CD8-positive, alpha-beta memory T cell (primary cell): ENCODE measurements at regions not wholly inside any gene's neighbourhood (a gene's known extent, or its start where the extent isn't known, plus 50 kb on each side); places are given as distances from the start of the nearest gene placed in this dataset.

Source experiments
- CTCF ChIA-PET: fragments of 350-600 bp; sonication (Branson Sonifier 250); formaldehyde crosslinking; loops from one replicate; lab custom pipeline; 2021; ENCODE audit warnings: antibody characterized with exemption; lab: Charles Lee
- POLR2A ChIA-PET: fragments of 350-600 bp; sonication (Branson Sonifier 250); formaldehyde crosslinking; loops from one replicate; lab custom pipeline; 2021; ENCODE audit warnings: antibody characterized with exemption; lab: Charles Lee
- DNase-seq, 5 donors: peaks; one replicate each; pipeline versions ENCODE4 v3.0.0 to v3.0.0-alpha.2; 2020 to 2022; ENCODE audit warnings: mixed read lengths in 1 of 5
- H3K27ac ChIP-seq: one replicate; pipeline ENCODE4 v1.7.0; 2013; ENCODE audit warnings: low read depth, mild to moderate bottlenecking, low read length, moderate library complexity
- H3K27me3 ChIP-seq: 2 replicates; pipeline ENCODE4 v1.7.0; 2013; ENCODE audit warnings: low read length, mild to moderate bottlenecking; ENCODE audit not compliant: insufficient read depth, poor library complexity, severe bottlenecking
- H3K36me3 ChIP-seq: 2 replicates; pipeline ENCODE4 v1.7.0; 2013; ENCODE audit warnings: mild to moderate bottlenecking, low read length, moderate library complexity; ENCODE audit not compliant: insufficient read depth
- H3K4me1 ChIP-seq: 2 replicates; pipeline ENCODE4 v1.7.0; 2013; ENCODE audit warnings: mild to moderate bottlenecking, low read length, moderate library complexity; ENCODE audit not compliant: insufficient read depth
- H3K4me3 ChIP-seq: 2 replicates; pipeline ENCODE4 v1.7.0; 2013; ENCODE audit warnings: mild to moderate bottlenecking, low read length
- H3K9me3 ChIP-seq: 2 replicates; pipeline ENCODE4 v1.7.0; 2013; ENCODE audit warnings: mild to moderate bottlenecking, low read length
- H3K27ac Mint-ChIP-seq, 8 donors: one replicate each; pipeline ENCODE4 v1.8.0; 2020 to 2021; ENCODE audit warnings: mixed read lengths in 8 of 8, mild to moderate bottlenecking in 6 of 8, inconsistent platforms in 3 of 8, moderate library complexity in 3 of 8
- H3K27me3 Mint-ChIP-seq, 2 donors: one replicate each; pipeline ENCODE4 v1.8.0; 2020 to 2021; ENCODE audit warnings: mixed read lengths in 2 of 2, mild to moderate bottlenecking in 1 of 2, moderate library complexity in 1 of 2
- H3K36me3 Mint-ChIP-seq, 3 donors: one replicate each; pipeline ENCODE4 v1.8.0; 2020 to 2021; ENCODE audit warnings: mixed read lengths in 3 of 3, inconsistent platforms in 1 of 3, mild to moderate bottlenecking in 1 of 3
- H3K4me1 Mint-ChIP-seq, 3 donors: one replicate each; pipeline ENCODE4 v1.8.0; 2020 to 2021; ENCODE audit warnings: mixed read lengths in 3 of 3, inconsistent platforms in 1 of 3, mild to moderate bottlenecking in 1 of 3
- H3K4me3 Mint-ChIP-seq, 7 donors: one replicate each; pipeline ENCODE4 v1.8.0; 2020 to 2021; ENCODE audit warnings: mixed read lengths in 7 of 7, mild to moderate bottlenecking in 6 of 7, moderate library complexity in 4 of 7, inconsistent platforms in 2 of 7
- H3K9me3 Mint-ChIP-seq, 5 donors: one replicate each; pipeline ENCODE4 v1.8.0; 2020 to 2022; ENCODE audit warnings: mixed read lengths in 5 of 5, mild to moderate bottlenecking in 3 of 5, moderate library complexity in 2 of 5, inconsistent platforms in 1 of 5

DNA sequence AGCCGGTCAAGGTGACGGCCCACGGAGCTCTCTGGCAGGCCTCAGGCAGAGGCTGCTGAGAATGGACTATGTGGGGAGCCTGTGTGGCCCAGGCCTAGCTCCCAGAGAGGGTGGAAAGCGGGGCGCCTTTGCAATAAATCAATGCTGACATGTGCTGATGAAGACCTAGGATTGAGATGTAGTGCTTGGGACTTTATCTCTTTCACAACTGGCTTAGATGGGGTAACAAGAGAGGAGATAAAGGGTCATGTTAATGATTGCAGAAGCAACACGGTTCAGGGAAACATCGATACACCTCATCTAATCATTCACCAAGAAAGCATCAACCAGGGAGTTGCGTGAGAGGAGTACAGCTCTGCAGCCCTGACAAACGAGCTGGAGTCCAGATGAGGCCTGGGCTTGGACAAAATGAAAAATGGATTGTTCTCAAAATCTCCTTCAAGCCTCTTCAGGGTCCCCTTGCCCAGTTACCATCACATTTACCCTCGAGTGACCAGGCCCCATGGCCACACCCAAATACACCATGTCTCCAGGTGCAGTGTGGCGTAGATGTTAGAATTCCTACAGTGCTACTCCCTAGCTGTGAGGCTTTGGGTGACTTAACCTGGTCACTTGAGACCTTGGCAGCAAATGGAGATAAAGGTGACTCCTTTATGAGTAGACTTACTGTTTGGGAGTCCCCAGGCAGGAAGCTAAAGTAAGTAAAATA, 146.4 kb upstream of the LIPC start:
- ChIA-PET CTCF (no interaction called here), POLR2A (no interaction called here)
- Histone ChIP-seq H3K4me1 (no peaks in the 10 kb centered on the region), H3K9me3 (no peaks in the 10 kb centered on the region), H3K4me3 (no peak overlapping the region), H3K36me3 (no peaks in the 10 kb centered on the region), H3K27me3 (no peaks in the 10 kb centered on the region), H3K27ac (no peak overlapping the region)
- no peaks in the 10 kb centered on the region for H3K36me3 Mint-ChIP-seq
- no peak overlapping the region for H3K4me3 Mint-ChIP-seq
- H3K27me3 Mint-ChIP-seq: peaks cover 0 to 9% of the 10 kb centered on the region in 2 donors
- H3K9me3 Mint-ChIP-seq: no peaks in the 10 kb centered on the region
- no peak for DNase-seq
- peaks cover 0 to 6% (median 4%) of the 10 kb centered on the region in 3 donors for H3K4me1 Mint-ChIP-seq
- H3K27ac Mint-ChIP-seq: no peak overlapping the region

DNA sequence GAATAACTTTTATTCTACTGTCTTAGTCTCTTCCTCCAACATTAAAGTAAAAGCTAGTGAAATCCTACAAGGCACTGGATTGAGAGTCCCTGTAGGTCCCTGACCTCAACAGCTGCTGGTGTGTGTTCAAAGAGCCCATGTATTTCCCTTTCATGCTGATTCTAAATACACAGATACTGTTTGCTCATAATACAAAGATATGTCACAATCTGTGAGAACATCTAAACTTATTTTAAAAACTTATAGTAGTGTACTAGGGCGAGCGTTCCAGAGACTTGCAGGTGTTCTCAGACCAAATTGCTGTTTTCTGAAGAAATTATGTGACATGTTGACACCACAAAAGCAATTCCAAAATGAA, 145.9 kb upstream of the LIPC start:
- no peaks in the 10 kb centered on the region for H3K4me1 ChIP-seq
- H3K36me3 Mint-ChIP-seq: no peaks in the 10 kb centered on the region
- POLR2A ChIA-PET: no interaction called here

DNA sequence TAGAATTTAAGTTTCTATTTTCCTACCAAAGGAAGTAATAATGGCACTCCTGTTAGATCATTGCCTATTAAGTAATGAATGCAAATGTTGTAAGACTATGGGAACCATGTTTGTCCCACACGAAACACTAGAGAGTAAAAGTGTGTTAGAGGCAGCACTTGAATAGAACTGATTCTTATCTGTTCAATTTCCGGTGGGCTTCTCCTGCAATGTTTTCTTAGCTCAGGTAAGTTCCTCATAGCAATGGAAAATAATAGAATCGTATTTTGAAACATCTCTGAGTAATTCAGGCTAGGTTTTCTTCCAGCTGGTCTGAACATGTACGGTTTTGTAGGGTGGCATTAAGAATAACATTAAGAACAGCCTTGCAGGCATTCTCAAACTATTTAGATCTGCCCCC, 145.3 kb upstream of the LIPC start:
- CTCF ChIA-PET: no interaction called here

More for the DNA sequence above, 145.9 kb upstream of the LIPC start:
- no peak for DNase-seq
- Mint-ChIP-seq H3K4me1 (peaks cover 0 to 11% (median 4%) of the 10 kb centered on the region in 3 donors), H3K9me3 (no peaks in the 10 kb centered on the region), H3K27ac (no peak overlapping the region), H3K27me3 (peaks cover 0 to 5% of the 10 kb centered on the region in 2 donors), H3K4me3 (no peak overlapping the region)
- CTCF ChIA-PET: no interaction called here
- no peak overlapping the region for H3K27ac ChIP-seq
- H3K4me3 ChIP-seq: no peak overlapping the region
- H3K9me3 ChIP-seq: no peaks in the 10 kb centered on the region
- H3K27me3 ChIP-seq: no peaks in the 10 kb centered on the region
- H3K36me3 ChIP-seq: no peaks in the 10 kb centered on the region

DNA sequence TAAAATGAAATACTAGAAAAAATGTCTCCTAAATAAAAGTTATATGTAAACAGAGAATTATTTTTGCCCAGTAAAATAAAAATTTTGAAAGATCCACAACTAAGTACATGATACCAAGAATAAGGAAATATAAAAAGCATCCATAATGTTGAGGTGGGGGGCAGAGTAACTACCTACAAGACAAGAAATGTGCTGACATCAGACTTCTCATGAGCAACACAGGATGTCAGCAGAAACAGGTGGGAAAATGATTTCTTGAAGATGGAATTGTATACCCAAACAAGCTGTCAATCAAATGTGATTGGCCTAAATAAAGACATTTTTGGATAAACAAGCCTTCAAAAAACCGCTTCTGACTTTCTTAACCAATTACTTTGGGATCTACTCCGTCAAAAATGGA, 143.9 kb upstream of the LIPC start:
- Mint-ChIP-seq H3K36me3 (no peaks in the 10 kb centered on the region), H3K27ac (peak overlapping the region in 1 of 8 donors; percentile 2), H3K4me1 (peaks cover 0 to 11% (median 4%) of the 10 kb centered on the region in 3 donors), H3K4me3 (no peak overlapping the region), H3K9me3 (peaks cover 0 to 4% (median 0%) of the 10 kb centered on the region in 5 donors), H3K27me3 (peaks cover 0 to 2% of the 10 kb centered on the region in 2 donors)
- ChIA-PET CTCF (no interaction called here), POLR2A (no interaction called here)
- Histone ChIP-seq H3K27ac (no peak overlapping the region), H3K4me3 (no peak overlapping the region), H3K36me3 (no peaks in the 10 kb centered on the region), H3K4me1 (no peaks in the 10 kb centered on the region), H3K27me3 (no peaks in the 10 kb centered on the region), H3K9me3 (no peaks in the 10 kb centered on the region)
- no peak for DNase-seq

More for the DNA sequence above, 145.3 kb upstream of the LIPC start:
- Histone ChIP-seq H3K27ac (no peak overlapping the region), H3K4me1 (no peaks in the 10 kb centered on the region), H3K4me3 (no peak overlapping the region), H3K36me3 (no peaks in the 10 kb centered on the region), H3K9me3 (no peaks in the 10 kb centered on the region), H3K27me3 (no peaks in the 10 kb centered on the region)
- no peak overlapping the region for H3K4me3 Mint-ChIP-seq
- H3K4me1 Mint-ChIP-seq: peaks cover 0 to 11% (median 4%) of the 10 kb centered on the region in 3 donors
- H3K27ac Mint-ChIP-seq: no peak overlapping the region
- H3K36me3 Mint-ChIP-seq: no peaks in the 10 kb centered on the region
- peaks cover 0 to under 1% of the 10 kb centered on the region in 2 donors for H3K27me3 Mint-ChIP-seq
- POLR2A ChIA-PET: no interaction called here
- DNase-seq: no peak
- H3K9me3 Mint-ChIP-seq: no peaks in the 10 kb centered on the region

DNA sequence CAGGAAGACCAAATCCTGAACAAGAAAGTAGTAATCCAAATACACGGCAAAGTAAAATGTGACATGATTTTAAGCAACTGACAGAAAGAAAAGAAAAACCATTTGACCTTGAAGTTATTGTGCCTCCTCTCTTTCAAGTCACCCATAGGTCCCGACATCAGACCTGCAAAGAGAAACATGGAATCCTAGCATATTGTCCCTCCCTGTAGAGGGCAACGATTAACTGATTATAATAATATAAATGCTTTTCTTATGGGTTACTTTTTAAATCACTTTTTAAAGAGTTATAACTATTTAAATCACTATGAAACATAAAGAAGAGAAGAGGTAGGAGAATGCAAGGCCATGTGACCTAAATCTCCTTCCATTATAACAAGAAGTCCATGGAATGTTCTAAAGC, 143.2 kb upstream of the LIPC start:
- H3K4me3 ChIP-seq: no peak overlapping the region
- H3K9me3 ChIP-seq: no peaks in the 10 kb centered on the region
- H3K36me3 Mint-ChIP-seq: no peaks in the 10 kb centered on the region
- no peak overlapping the region for H3K4me3 Mint-ChIP-seq
- CTCF ChIA-PET: no interaction called here
- POLR2A ChIA-PET: no interaction called here
- H3K4me1 Mint-ChIP-seq: peaks cover 0 to 11% (median 4%) of the 10 kb centered on the region in 3 donors
- peak overlapping the region in 1 of 8 donors; percentile 54 for H3K27ac Mint-ChIP-seq
- peaks cover 0 to 2% of the 10 kb centered on the region in 2 donors for H3K27me3 Mint-ChIP-seq
- H3K9me3 Mint-ChIP-seq: peaks cover 0 to 4% (median 0%) of the 10 kb centered on the region in 5 donors
- no peaks in the 10 kb centered on the region for H3K4me1 ChIP-seq
- no peak for DNase-seq
- H3K27ac ChIP-seq: no peak overlapping the region
- H3K27me3 ChIP-seq: no peaks in the 10 kb centered on the region
- no peaks in the 10 kb centered on the region for H3K36me3 ChIP-seq

DNA sequence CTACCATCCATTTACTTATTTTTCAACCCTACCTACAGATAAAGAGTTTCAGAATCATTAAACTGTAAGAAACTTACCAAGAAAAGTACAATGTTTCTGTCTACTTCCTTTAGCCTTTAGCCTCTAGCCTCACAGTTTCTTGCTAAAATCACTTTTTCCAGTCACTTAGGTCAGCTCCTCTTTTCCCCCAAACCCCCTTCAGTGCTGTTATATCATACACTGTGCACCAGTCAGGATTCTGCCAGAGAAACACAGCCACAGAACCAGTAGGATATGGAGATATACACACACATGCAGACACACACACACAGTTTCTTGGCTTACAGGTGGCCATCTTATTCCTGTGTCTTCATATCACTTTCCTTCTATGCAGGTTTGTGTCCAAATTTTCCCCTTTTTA, 139.9 kb upstream of the LIPC start:
- Histone ChIP-seq H3K36me3 (no peaks in the 10 kb centered on the region), H3K27me3 (no peaks in the 10 kb centered on the region), H3K4me1 (no peaks in the 10 kb centered on the region), H3K27ac (no peak overlapping the region), H3K4me3 (no peak overlapping the region), H3K9me3 (no peaks in the 10 kb centered on the region)
- H3K4me3 Mint-ChIP-seq: no peak overlapping the region
- peaks cover 0 to 8% (median 0%) of the 10 kb centered on the region in 3 donors for H3K4me1 Mint-ChIP-seq
- CTCF ChIA-PET: no interaction called here
- peaks cover 0 to 3% (median under 1%) of the 10 kb centered on the region in 3 donors for H3K36me3 Mint-ChIP-seq
- no peak overlapping the region for H3K27ac Mint-ChIP-seq
- H3K9me3 Mint-ChIP-seq: peaks cover 0 to 6% (median 2%) of the 10 kb centered on the region in 5 donors
- DNase-seq: no peak
- POLR2A ChIA-PET: no interaction called here
- H3K27me3 Mint-ChIP-seq: peaks cover 0 to 2% of the 10 kb centered on the region in 2 donors

DNA sequence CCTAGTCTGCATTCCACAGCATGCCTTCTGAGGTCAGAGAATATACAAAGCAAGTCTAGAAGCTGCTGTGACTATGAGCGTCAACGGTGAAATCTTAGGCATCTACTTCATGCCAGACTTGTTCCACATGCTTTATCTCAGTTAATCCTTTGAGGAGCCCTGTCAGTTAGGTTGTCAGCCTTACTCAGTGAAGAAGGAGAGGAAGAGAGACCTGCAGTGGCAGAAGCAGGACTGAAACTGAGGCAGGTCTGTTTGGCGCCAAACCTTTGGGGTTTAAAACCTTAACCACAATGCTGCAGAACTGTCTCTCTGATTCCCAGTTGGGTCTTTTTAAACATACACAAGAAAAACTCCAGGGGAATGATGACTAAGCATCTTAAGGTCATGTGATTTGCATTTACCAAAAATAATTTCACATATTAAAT, 139.0 kb upstream of the LIPC start:
- no peak overlapping the region for H3K4me3 Mint-ChIP-seq
- H3K4me1 ChIP-seq: no peaks in the 10 kb centered on the region
- peaks cover 0 to 2% of the 10 kb centered on the region in 2 donors for H3K27me3 Mint-ChIP-seq
- no peak overlapping the region for H3K27ac Mint-ChIP-seq
- peaks cover 0 to 7% (median 3%) of the 10 kb centered on the region in 3 donors for H3K36me3 Mint-ChIP-seq
- H3K4me1 Mint-ChIP-seq: peaks cover 0 to 8% (median 0%) of the 10 kb centered on the region in 3 donors
- no peak overlapping the region for H3K4me3 ChIP-seq
- DNase-seq: no peak
- H3K9me3 ChIP-seq: no peaks in the 10 kb centered on the region
- H3K36me3 ChIP-seq: no peaks in the 10 kb centered on the region
- peaks cover 0 to 11% (median 6%) of the 10 kb centered on the region in 5 donors for H3K9me3 Mint-ChIP-seq
- H3K27me3 ChIP-seq: no peaks in the 10 kb centered on the region
- no peak overlapping the region for H3K27ac ChIP-seq
- POLR2A ChIA-PET: no interaction called here
- CTCF ChIA-PET: no interaction called here

DNA sequence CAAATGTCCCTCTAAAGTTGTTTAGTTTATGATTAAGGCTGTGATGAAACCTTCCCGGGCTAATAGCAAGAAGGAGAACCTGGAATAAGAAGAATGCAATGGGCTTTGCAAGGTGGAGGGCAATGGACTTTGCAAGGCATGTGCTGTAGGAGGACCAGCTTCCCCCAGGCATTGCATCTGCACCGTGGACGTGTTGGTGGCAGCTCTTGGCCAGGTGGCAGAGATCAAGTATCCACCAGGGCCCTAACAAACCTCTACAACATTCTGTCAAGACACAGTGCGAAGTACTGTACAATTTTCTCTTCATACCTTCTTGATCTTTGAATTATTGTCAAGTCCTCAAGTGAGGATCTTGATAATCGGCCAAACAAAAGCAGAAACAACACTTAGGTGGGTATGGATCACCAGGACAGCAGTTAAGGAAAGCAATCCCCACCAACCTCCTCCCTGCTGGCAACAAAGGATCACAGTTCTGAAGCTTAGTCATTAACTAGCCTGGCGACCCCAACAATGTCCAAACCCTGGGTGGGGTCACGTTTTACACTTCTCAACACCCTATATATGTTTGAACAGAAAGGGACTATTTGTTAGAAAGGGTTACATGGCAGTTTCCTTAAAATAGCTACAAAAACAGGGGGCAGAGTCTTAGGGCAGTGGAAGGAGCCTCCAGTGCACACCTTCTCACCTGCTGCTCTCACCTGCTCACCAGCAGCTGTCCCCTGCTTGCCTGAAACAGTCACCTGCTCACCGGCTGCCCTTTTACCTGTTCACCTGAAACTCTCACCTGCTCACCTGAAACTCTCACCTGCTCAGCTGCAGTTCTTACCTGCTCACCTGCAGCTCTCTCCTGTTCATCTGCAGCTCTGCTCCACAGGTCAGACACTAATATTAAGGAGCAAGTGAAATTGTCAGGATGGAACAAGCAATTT, 137.9 kb upstream of the LIPC start:
- peaks cover 0 to 11% (median 6%) of the 10 kb centered on the region in 5 donors for H3K9me3 Mint-ChIP-seq
- H3K36me3 ChIP-seq: no peaks in the 10 kb centered on the region
- peaks cover 0 to 7% (median 3%) of the 10 kb centered on the region in 3 donors for H3K36me3 Mint-ChIP-seq
- H3K27me3 Mint-ChIP-seq: peaks cover 3 to 5% of the 10 kb centered on the region in 2 donors
- CTCF ChIA-PET: interaction anchor here (1.7 kb wide), 1 partner anchor 25 kb away, joined by 5 read pairs; no protein-coding TSS in a partner anchor
- H3K27ac Mint-ChIP-seq: peak overlapping the region in 1 of 8 donors; percentile 17
- POLR2A ChIA-PET: no interaction called here
- peaks cover 0 to 8% (median 0%) of the 10 kb centered on the region in 3 donors for H3K4me1 Mint-ChIP-seq
- no peaks in the 10 kb centered on the region for H3K9me3 ChIP-seq
- no peak overlapping the region for H3K4me3 ChIP-seq
- H3K27ac ChIP-seq: no peak overlapping the region
- H3K4me1 ChIP-seq: no peaks in the 10 kb centered on the region
- H3K27me3 ChIP-seq: no peaks in the 10 kb centered on the region
- H3K4me3 Mint-ChIP-seq: no peak overlapping the region
- DNase-seq: no peak
